GM12878 (cell line): ENCODE measurements at regions not wholly inside any gene's neighbourhood (a gene's known extent, or its start where the extent isn't known, plus 50 kb on each side); places are given as distances from the start of the nearest gene placed in this dataset.

Experiments
- ATAC-seq: fragments of 200-7000 bp; cut with Tn5 transposase; 3 replicates; pipeline ENCODE4 v1.9.1; 2020; ENCODE audit warnings: mild to moderate bottlenecking, moderate library complexity
- BruUV-seq: library from RNA; stranded (reverse); fragments of 400-500 nt; replicated peaks from 2 replicates; lab custom pipeline; 2021; lab: Mats Ljungman, UMichigan
- CTCF ChIA-PET: fragments of 300-600 bp; sonication (Branson Sonifier 250); formaldehyde crosslinking; extraction: SDS; loops from one replicate; lab custom pipeline; 2021; ENCODE audit warnings: inconsistent platforms; lab: Yijun Ruan, JAX
- POLR2A ChIA-PET: fragments of 350-600 bp; formaldehyde crosslinking; extraction: SDS; loops from one replicate; lab custom pipeline; 2021; ENCODE audit warnings: inconsistent platforms; lab: Charles Lee
- RAD21 ChIA-PET: fragments of 300-600 bp; sonication (Branson Sonifier 250); formaldehyde crosslinking; loops from one replicate; lab custom pipeline; 2023; ENCODE audit warnings: antibody characterized with exemption; ENCODE audit not compliant: unreplicated experiment; lab: Charles Lee
- SMC1A ChIA-PET: fragments of 300-600 bp; sonication (Branson Sonifier 250); formaldehyde crosslinking; loops from one replicate; lab custom pipeline; 2023; ENCODE audit not compliant: unreplicated experiment, uncharacterized antibody; lab: Charles Lee
- DNase-seq: peaks from one replicate; pipeline ENCODE4 v3.0.0-alpha.2; 2011; ENCODE audit warnings: low read depth, low spot score
- FAIRE-seq: peaks from 3 replicates; lab custom pipeline; 2011; peaks lifted over from hg19 to GRCh38; lab: Jason Lieb, UNC
- H2AFZ ChIP-seq: 2 replicates; pipeline ENCODE4 v1.6.0; 2011; ENCODE audit warnings: low read depth, low read length, control low read depth; ENCODE audit not compliant: control insufficient read depth
- H3K27ac ChIP-seq: 2 replicates; pipeline ENCODE4 v1.5.1; 2011; ENCODE audit warnings: control low read depth; ENCODE audit not compliant: control insufficient read depth, insufficient read depth
- H3K27me3 ChIP-seq, 2 experiments: replicated peaks in 1 of 2; 2 replicates each; pipeline versions ENCODE4 v1.6.0 to v1.6.1; 2011; ENCODE audit warnings: low read length in 1 of 2; ENCODE audit not compliant: control insufficient read depth in 2 of 2, insufficient read depth in 2 of 2
- H3K36me3 ChIP-seq, 2 experiments: 2 replicates each; pipeline ENCODE4 v1.5.1; 2011; ENCODE audit warnings: low read length in 1 of 2; ENCODE audit not compliant: control insufficient read depth in 2 of 2, insufficient read depth in 2 of 2
- H3K4me1 ChIP-seq: 2 replicates; pipeline ENCODE4 v1.6.1; 2011; ENCODE audit warnings: mild to moderate bottlenecking, low read length, moderate library complexity, mixed read lengths; ENCODE audit not compliant: control insufficient read depth, insufficient read depth
- H3K4me2 ChIP-seq: 2 replicates; pipeline ENCODE4 v1.6.0; 2011; ENCODE audit warnings: control low read depth; ENCODE audit not compliant: control insufficient read depth, insufficient read depth
- H3K4me3 ChIP-seq: fragments of 200-600 bp; sonication (generic); 2 replicates; pipeline ENCODE4 v1.5.1; 2016
- H3K79me2 ChIP-seq: 2 replicates; pipeline ENCODE4 v1.6.0; 2011; ENCODE audit warnings: low read length; ENCODE audit not compliant: control insufficient read depth, insufficient read depth
- H3K9ac ChIP-seq: 2 replicates; pipeline ENCODE4 v1.8.0; 2011; ENCODE audit warnings: low read length, control low read depth, mixed read lengths; ENCODE audit not compliant: control insufficient read depth, insufficient read depth
- H3K9me3 ChIP-seq: replicated peaks from 3 replicates; pipeline ENCODE4 v1.5.1; 2011; ENCODE audit warnings: mild to moderate bottlenecking, low read length; ENCODE audit not compliant: control insufficient read depth, insufficient read depth
- H4K20me1 ChIP-seq: 2 replicates; pipeline ENCODE4 v1.6.0; 2011; ENCODE audit not compliant: control insufficient read depth, insufficient read depth
- CBX3 ChIP-seq: fragments of 200-600 bp; sonication (generic); IDR thresholded peaks from 2 replicates; pipeline ENCODE4 v1.6.1; 2016; ENCODE audit warnings: low read depth, borderline replicate concordance
- STAT3 ChIP-seq: IDR thresholded peaks from 2 replicates; pipeline ENCODE4 v1.6.1; 2011; ENCODE audit warnings: low read depth, low read length, improper control_type of control experiment
- WGBS: methylation state at CpG from one replicate; pipeline ENCODE4 v1.1.6; 2016; ENCODE audit warnings: low lambda C conversion rate; ENCODE audit not compliant: insufficient replicate concordance, insufficient coverage; ENCODE audit errors: missing lambda C conversion rate; 5-methylcytosine and 5-hydroxymethylcytosine counted together
- in situ Hi-C: fragments of 300-500 bp; cut with MboI; formaldehyde crosslinking; loops from 9 replicates; pipeline ENCODE4 v1.14.3; 2018; ENCODE audit warnings: mixed read lengths
- intact Hi-C: fragments of 100-400 bp; cut with micrococcal nuclease; formaldehyde crosslinking; loops from one replicate; pipeline ENCODE4 v1.14.2; 2022; ENCODE audit not compliant: unreplicated experiment
- TF ChIP-seq, protein P1 (sequence below): fragments of 450-650 bp; formaldehyde crosslinking; IDR thresholded peaks from 2 replicates; pipeline ENCODE4 v1.4.0; 2022; ENCODE audit warnings: mild to moderate bottlenecking, moderate library complexity
- TF ChIP-seq, protein P2 (sequence below): fragments of 450-650 bp; IDR thresholded peaks from 2 replicates; pipeline ENCODE4 v1.6.1; 2016; ENCODE audit warnings: mild to moderate bottlenecking

DNA sequence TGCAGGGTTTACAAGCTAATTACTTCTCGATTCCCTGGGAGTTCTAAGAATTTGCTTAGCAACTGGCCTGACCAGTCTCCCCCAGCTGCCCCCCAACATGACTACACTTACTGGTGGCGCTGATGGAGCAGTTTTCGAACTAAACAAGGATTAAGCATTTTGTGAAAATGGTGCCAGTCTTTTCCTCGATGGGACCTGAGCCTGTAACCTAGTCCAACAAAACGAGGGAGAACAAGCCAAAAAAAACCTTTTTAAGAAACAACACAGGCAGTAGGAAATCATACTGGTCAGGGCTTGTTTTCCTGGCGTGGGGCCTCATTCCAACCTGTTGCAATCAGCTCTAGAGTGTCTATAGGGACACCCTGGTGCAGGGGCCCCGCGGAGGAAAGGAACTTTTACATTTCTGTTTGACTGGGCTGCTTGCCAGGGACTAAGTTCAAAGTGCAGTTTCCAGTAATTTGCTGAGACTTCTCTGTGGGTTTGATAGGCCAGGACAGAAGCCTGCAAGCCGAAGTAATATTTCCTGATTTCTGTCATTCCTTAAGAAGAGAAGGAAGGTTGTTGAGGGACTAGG lies 158.7 kb downstream of the SPRY1 start:
- no peaks in the 10 kb centered on the region for H3K79me2 ChIP-seq
- ChIA-PET RAD21 (no interaction called here), CTCF (interaction anchor here (0.7 to 1.5 kb wide), 5 partner anchors 8 to 30 kb away, joined by 3 to 7 read pairs (median 3); no protein-coding TSS in a partner anchor), POLR2A (no interaction called here), SMC1A (interaction anchor here (1.0 to 1.3 kb wide), 5 partner anchors 8 to 158 kb away, joined by 3 to 4 read pairs (median 3); partner anchors contain the start of gene SPRY1)
- H3K4me3 ChIP-seq, result no peak overlapping the region
- TF ChIP-seq, protein P1, sequence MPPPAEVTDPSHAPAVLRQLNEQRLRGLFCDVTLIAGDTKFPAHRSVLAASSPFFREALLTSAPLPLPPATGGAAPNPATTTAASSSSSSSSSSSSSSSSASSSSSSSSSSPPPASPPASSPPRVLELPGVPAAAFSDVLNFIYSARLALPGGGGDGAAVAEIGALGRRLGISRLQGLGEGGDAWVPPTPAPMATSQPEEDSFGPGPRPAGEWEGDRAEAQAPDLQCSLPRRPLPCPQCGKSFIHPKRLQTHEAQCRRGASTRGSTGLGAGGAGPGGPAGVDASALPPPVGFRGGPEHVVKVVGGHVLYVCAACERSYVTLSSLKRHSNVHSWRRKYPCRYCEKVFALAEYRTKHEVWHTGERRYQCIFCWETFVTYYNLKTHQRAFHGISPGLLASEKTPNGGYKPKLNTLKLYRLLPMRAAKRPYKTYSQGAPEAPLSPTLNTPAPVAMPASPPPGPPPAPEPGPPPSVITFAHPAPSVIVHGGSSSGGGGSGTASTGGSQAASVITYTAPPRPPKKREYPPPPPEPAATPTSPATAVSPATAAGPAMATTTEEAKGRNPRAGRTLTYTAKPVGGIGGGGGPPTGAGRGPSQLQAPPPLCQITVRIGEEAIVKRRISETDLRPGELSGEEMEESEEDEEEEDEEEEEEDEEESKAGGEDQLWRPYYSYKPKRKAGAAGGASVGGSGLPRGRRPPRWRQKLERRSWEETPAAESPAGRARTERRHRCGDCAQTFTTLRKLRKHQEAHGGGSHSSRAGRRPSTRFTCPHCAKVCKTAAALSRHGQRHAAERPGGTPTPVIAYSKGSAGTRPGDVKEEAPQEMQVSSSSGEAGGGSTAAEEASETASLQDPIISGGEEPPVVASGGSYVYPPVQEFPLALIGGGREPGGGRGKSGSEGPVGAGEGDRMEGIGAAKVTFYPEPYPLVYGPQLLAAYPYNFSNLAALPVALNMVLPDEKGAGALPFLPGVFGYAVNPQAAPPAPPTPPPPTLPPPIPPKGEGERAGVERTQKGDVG (CRISPR knock-in tag), result no peak
- no peak for TF ChIP-seq STAT3
- no peak for TF ChIP-seq CBX3
- TF ChIP-seq, protein P2, sequence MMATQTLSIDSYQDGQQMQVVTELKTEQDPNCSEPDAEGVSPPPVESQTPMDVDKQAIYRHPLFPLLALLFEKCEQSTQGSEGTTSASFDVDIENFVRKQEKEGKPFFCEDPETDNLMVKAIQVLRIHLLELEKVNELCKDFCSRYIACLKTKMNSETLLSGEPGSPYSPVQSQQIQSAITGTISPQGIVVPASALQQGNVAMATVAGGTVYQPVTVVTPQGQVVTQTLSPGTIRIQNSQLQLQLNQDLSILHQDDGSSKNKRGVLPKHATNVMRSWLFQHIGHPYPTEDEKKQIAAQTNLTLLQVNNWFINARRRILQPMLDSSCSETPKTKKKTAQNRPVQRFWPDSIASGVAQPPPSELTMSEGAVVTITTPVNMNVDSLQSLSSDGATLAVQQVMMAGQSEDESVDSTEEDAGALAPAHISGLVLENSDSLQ, result no peak
- no peak overlapping the region for H2AFZ ChIP-seq
- no peaks in the 10 kb centered on the region for H4K20me1 ChIP-seq
- no peak for DNase-seq
- no peak overlapping the region for H3K9ac ChIP-seq
- H3K4me2 ChIP-seq, result no peak overlapping the region
- WGBS, result 25% methylated on average over 9 of the region's 9 CpGs
- no peak; the same call in 2 of the 3 replicates for ATAC-seq
- no TSS peak for BruUV-seq
- intact Hi-C loops, result no loop called here
- no peaks in the 10 kb centered on the region for H3K27me3 ChIP-seq
- in situ Hi-C loops, result no loop called here
- H3K4me1 ChIP-seq, result no peaks in the 10 kb centered on the region
- FAIRE-seq, result no peak
- no peaks in the 10 kb centered on the region for H3K36me3 ChIP-seq
- H3K9me3 ChIP-seq, result no peaks in the 10 kb centered on the region
- no peak overlapping the region for H3K27ac ChIP-seq
